Liver (tissue), 8 donors: ENCODE measurements at regions not wholly inside any gene's neighbourhood (a gene's known extent, or its start where the extent isn't known, plus 50 kb on each side); places are given as distances from the start of the nearest gene placed in this dataset.

Experiments used
- DNase-seq: peaks from one replicate; pipeline ENCODE4 v3.0.0-alpha.2; 2017; ENCODE audit warnings: low spot score
- H3K27ac ChIP-seq, 2 donors: one replicate each; pipeline ENCODE4 v1.7.0; 2013; ENCODE audit warnings: inconsistent platforms in 2 of 2, low read length in 2 of 2, control low read depth in 1 of 2, low read depth in 1 of 2, mild to moderate bottlenecking in 1 of 2
- H3K27me3 ChIP-seq, 4 donors: one replicate each; pipeline versions ENCODE4 v1.6.1 to v1.7.0; 2013; ENCODE audit warnings: low read length in 3 of 4, inconsistent platforms in 1 of 4, mild to moderate bottlenecking in 1 of 4, moderate library complexity in 1 of 4; ENCODE audit not compliant: control insufficient read depth in 4 of 4, insufficient read depth in 4 of 4
- H3K36me3 ChIP-seq, 4 donors: one replicate each; pipeline versions ENCODE4 v1.6.1 to v1.7.0; 2013; ENCODE audit warnings: low read length in 3 of 4, mild to moderate bottlenecking in 3 of 4, low read depth in 1 of 4, moderate library complexity in 1 of 4; ENCODE audit not compliant: control insufficient read depth in 4 of 4, insufficient read depth in 3 of 4
- H3K4me1 ChIP-seq, 4 donors: one replicate each; pipeline versions ENCODE4 v1.6.1 to v1.7.0; 2013; ENCODE audit warnings: low read length in 3 of 4, mild to moderate bottlenecking in 3 of 4, moderate library complexity in 1 of 4; ENCODE audit not compliant: control insufficient read depth in 4 of 4, insufficient read depth in 4 of 4
- H3K4me3 ChIP-seq, 3 donors: one replicate each; pipeline versions ENCODE4 v1.6.1 to v1.7.0; 2013; ENCODE audit warnings: low read length in 3 of 3, control low read depth in 1 of 3, low read depth in 1 of 3, mild to moderate bottlenecking in 1 of 3
- H3K9ac ChIP-seq, 2 donors: one replicate each; pipeline ENCODE4 v1.7.0; 2013; ENCODE audit warnings: low read length in 2 of 2, mild to moderate bottlenecking in 2 of 2, moderate library complexity in 2 of 2, control low read depth in 1 of 2, low read depth in 1 of 2
- H3K9me3 ChIP-seq, 4 donors: one replicate each; pipeline versions ENCODE4 v1.6.1 to v1.7.0; 2013; ENCODE audit warnings: low read length in 3 of 4; ENCODE audit not compliant: control insufficient read depth in 4 of 4
- EGR1 ChIP-seq, 2 donors: IDR thresholded peaks; 2 replicates each; pipeline ENCODE4 v1.6.1; 2016 to 2018; ENCODE audit warnings: antibody characterized with exemption in 2 of 2, low read depth in 2 of 2
- FOXA1 ChIP-seq: IDR thresholded peaks from 2 replicates; pipeline ENCODE4 v1.6.1; 2016; ENCODE audit warnings: antibody characterized with exemption
- FOXA2 ChIP-seq: IDR thresholded peaks from 2 replicates; pipeline ENCODE4 v1.6.1; 2016; ENCODE audit warnings: antibody characterized with exemption
- GABPA ChIP-seq, 2 donors: IDR thresholded peaks in 1 of 2; conservative IDR thresholded peaks in 1 of 2; 2 replicates each; pipeline ENCODE4 v1.6.1; 2016; ENCODE audit warnings: antibody characterized with exemption in 2 of 2, mild to moderate bottlenecking in 1 of 2, moderate library complexity in 1 of 2
- HNF4A ChIP-seq, 2 donors: conservative IDR thresholded peaks; 2 replicates each; pipeline ENCODE4 v1.6.1; 2016; ENCODE audit warnings: antibody characterized with exemption in 2 of 2, mild to moderate bottlenecking in 2 of 2
- HNF4G ChIP-seq: IDR thresholded peaks from 2 replicates; pipeline ENCODE4 v1.6.1; 2016; ENCODE audit warnings: antibody characterized with exemption
- JUND ChIP-seq, 2 donors: IDR thresholded peaks; 2 replicates each; pipeline ENCODE4 v1.6.1; 2016; ENCODE audit warnings: antibody characterized with exemption in 2 of 2
- MAX ChIP-seq: IDR thresholded peaks from 2 replicates; pipeline ENCODE4 v1.6.1; 2016; ENCODE audit warnings: antibody characterized with exemption
- NR2F2 ChIP-seq: IDR thresholded peaks from 2 replicates; pipeline ENCODE4 v1.6.1; 2016; ENCODE audit warnings: antibody characterized with exemption
- RAD21 ChIP-seq, 2 donors: IDR thresholded peaks; 2 replicates each; pipeline ENCODE4 v1.6.1; 2016; ENCODE audit warnings: antibody characterized with exemption in 2 of 2, mild to moderate bottlenecking in 2 of 2
- RXRA ChIP-seq, 2 donors: IDR thresholded peaks; 2 replicates each; pipeline ENCODE4 v1.6.1; 2017 to 2018; ENCODE audit warnings: antibody characterized with exemption in 2 of 2, mild to moderate bottlenecking in 1 of 2
- SP1 ChIP-seq: IDR thresholded peaks from 2 replicates; pipeline ENCODE4 v1.6.1; 2018; ENCODE audit warnings: antibody characterized with exemption, mild to moderate bottlenecking
- TAF1 ChIP-seq: conservative IDR thresholded peaks from 2 replicates; pipeline ENCODE4 v1.6.1; 2016; ENCODE audit warnings: antibody characterized with exemption, mild to moderate bottlenecking
- YY1 ChIP-seq: IDR thresholded peaks from 2 replicates; pipeline ENCODE4 v1.6.1; 2016; ENCODE audit warnings: antibody characterized with exemption, mild to moderate bottlenecking
- ZBTB33 ChIP-seq: IDR thresholded peaks from 2 replicates; pipeline ENCODE4 v1.6.1; 2016; ENCODE audit warnings: antibody characterized with exemption
- WGBS: extraction: QIAGEN DNeasy Blood & Tissue Kit; methylation state at CpG from one replicate; pipeline ENCODE4 v1.1.7; 2013; 5-methylcytosine and 5-hydroxymethylcytosine counted together
- TF ChIP-seq, protein P1 (sequence below): IDR thresholded peaks from 2 replicates; pipeline ENCODE4 v1.6.1; 2016; ENCODE audit warnings: antibody characterized with exemption, mild to moderate bottlenecking
- TF ChIP-seq, protein P2 (sequence below): IDR thresholded peaks from 2 replicates; pipeline ENCODE4 v1.6.1; 2016; ENCODE audit warnings: antibody characterized with exemption
- TF ChIP-seq, protein P3 (sequence below): fragments of 150-350 bp; IDR thresholded peaks from 2 replicates; pipeline ENCODE4 v1.5.1; 2017; ENCODE audit warnings: improper control_type of control experiment, low read depth, low read length; ENCODE audit not compliant: missing input control
- donor health status: healthy.
- donor health status: healthy.
- donor health status: healthy.
- donor health status: healthy.
- donor health status: healthy.

- Histone ChIP-seq H3K36me3 (no peaks in the 10 kb centered on the region), H3K9ac (no peak overlapping the region), H3K4me1 (no peaks in the 10 kb centered on the region), H3K4me3 (no peak overlapping the region), H3K27me3 (peaks cover 0 to 4% (median 0%) of the 10 kb centered on the region in 4 donors), H3K27ac (no peak overlapping the region), H3K9me3 (peaks cover 0 to 4% (median 0%) of the 10 kb centered on the region in 4 donors)
- DNase-seq, result no peak
- 85% methylated on average over 3 of the region's 3 CpGs for WGBS
- TF ChIP-seq JUND (IDR thresholded peaks at IDR 0.05), result no peak
- TF ChIP-seq, protein P1, sequence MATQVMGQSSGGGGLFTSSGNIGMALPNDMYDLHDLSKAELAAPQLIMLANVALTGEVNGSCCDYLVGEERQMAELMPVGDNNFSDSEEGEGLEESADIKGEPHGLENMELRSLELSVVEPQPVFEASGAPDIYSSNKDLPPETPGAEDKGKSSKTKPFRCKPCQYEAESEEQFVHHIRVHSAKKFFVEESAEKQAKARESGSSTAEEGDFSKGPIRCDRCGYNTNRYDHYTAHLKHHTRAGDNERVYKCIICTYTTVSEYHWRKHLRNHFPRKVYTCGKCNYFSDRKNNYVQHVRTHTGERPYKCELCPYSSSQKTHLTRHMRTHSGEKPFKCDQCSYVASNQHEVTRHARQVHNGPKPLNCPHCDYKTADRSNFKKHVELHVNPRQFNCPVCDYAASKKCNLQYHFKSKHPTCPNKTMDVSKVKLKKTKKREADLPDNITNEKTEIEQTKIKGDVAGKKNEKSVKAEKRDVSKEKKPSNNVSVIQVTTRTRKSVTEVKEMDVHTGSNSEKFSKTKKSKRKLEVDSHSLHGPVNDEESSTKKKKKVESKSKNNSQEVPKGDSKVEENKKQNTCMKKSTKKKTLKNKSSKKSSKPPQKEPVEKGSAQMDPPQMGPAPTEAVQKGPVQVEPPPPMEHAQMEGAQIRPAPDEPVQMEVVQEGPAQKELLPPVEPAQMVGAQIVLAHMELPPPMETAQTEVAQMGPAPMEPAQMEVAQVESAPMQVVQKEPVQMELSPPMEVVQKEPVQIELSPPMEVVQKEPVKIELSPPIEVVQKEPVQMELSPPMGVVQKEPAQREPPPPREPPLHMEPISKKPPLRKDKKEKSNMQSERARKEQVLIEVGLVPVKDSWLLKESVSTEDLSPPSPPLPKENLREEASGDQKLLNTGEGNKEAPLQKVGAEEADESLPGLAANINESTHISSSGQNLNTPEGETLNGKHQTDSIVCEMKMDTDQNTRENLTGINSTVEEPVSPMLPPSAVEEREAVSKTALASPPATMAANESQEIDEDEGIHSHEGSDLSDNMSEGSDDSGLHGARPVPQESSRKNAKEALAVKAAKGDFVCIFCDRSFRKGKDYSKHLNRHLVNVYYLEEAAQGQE, result no peak
- no peak for TF ChIP-seq RAD21 (IDR thresholded peaks at IDR 0.05)
- no peak for TF ChIP-seq EGR1 (IDR thresholded peaks at IDR 0.05; ENCODE audit: low read depth in 2 of 2)
- no peak for TF ChIP-seq TAF1
Observed at GRCh38 chr3:147904421-147904820, 495.3 kb downstream of the ZIC1 start.

DNA sequence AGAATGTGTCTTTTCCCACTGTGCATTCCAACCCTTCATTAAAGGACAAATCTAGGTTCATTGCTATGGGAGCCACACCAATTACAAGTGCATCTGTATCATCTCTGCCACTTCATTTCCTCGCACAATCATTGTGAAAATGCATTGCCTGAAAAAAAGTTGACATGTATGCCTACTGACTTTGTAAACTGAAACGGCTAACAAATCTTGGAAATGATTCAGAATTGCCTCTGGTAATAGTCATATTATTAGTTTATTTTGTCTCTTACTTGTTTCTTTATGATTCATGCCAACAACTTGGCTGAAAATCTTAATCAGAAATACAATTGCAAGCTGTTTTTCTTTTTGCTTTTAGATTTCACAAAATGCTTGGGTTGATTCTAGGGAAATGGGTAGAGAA lies 497.1 kb downstream of the ZIC1 start:
- Histone ChIP-seq H3K9ac (no peak overlapping the region), H3K4me3 (no peak overlapping the region), H3K9me3 (no peaks in the 10 kb centered on the region), H3K4me1 (no peaks in the 10 kb centered on the region), H3K36me3 (no peaks in the 10 kb centered on the region), H3K27ac (no peak overlapping the region), H3K27me3 (peaks cover 0 to 4% (median 0%) of the 10 kb centered on the region in 4 donors)
- TF ChIP-seq MAX, result no peak
- TF ChIP-seq YY1, result no peak
- TF ChIP-seq RAD21 (IDR thresholded peaks at IDR 0.05), result no peak
- TF ChIP-seq, protein P2, sequence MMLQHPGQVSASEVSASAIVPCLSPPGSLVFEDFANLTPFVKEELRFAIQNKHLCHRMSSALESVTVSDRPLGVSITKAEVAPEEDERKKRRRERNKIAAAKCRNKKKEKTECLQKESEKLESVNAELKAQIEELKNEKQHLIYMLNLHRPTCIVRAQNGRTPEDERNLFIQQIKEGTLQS, result no peak
- TF ChIP-seq ZBTB33, result no peak
- no peak for TF ChIP-seq EGR1 (IDR thresholded peaks at IDR 0.05; ENCODE audit: low read depth in 2 of 2)
- no peak for TF ChIP-seq HNF4A (conservative IDR thresholded peaks at IDR 0.05)
- TF ChIP-seq, protein P1, result no peak
- no peak for TF ChIP-seq SP1
- TF ChIP-seq RXRA (IDR thresholded peaks at IDR 0.05), result no peak
- TF ChIP-seq, protein P3, sequence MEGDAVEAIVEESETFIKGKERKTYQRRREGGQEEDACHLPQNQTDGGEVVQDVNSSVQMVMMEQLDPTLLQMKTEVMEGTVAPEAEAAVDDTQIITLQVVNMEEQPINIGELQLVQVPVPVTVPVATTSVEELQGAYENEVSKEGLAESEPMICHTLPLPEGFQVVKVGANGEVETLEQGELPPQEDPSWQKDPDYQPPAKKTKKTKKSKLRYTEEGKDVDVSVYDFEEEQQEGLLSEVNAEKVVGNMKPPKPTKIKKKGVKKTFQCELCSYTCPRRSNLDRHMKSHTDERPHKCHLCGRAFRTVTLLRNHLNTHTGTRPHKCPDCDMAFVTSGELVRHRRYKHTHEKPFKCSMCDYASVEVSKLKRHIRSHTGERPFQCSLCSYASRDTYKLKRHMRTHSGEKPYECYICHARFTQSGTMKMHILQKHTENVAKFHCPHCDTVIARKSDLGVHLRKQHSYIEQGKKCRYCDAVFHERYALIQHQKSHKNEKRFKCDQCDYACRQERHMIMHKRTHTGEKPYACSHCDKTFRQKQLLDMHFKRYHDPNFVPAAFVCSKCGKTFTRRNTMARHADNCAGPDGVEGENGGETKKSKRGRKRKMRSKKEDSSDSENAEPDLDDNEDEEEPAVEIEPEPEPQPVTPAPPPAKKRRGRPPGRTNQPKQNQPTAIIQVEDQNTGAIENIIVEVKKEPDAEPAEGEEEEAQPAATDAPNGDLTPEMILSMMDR, result no peak
- TF ChIP-seq GABPA (IDR thresholded peaks at IDR 0.05 in 1 of 2, conservative IDR thresholded peaks at IDR 0.05 in 1 of 2), result no peak
- TF ChIP-seq FOXA2, result no peak
- no peak for TF ChIP-seq JUND (IDR thresholded peaks at IDR 0.05)
- TF ChIP-seq TAF1, result no peak
- no peak for TF ChIP-seq NR2F2
- TF ChIP-seq FOXA1, result no peak
- no peak for TF ChIP-seq HNF4G
- 64% methylated on average over 2 of the region's 2 CpGs for WGBS
- DNase-seq, result no peak
